ENCODE measurements at regions not wholly inside any gene's neighbourhood (a gene's known extent, or its start where the extent isn't known, plus 50 kb on each side); places are given as distances from the start of the nearest gene placed in this dataset.

- no peak for DNase-seq
Observed at GRCh38 chr15:70440416-70441138, 322.8 kb downstream of the UACA start.

DNA sequence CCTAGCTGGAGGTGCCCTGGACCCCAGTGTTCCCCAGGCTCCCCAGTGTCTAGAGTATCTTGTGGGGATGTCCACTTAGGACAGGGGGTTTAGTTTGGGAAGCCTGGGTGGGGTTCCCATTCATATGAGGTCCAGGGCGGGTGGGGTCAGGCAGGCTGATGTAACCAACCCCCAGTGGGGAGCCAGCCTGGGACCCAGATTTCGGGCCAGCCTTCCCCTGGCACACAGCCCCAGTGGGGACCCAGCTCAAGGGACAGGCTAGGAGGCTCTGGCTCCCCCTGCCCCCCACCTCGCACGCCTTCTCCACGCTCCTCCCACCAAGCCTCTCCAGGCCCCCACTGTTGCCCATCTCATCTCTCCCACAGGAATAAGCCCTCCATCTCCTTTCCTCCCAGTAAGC lies 323.5 kb downstream of the UACA start:
- no peak for DNase-seq

DNA sequence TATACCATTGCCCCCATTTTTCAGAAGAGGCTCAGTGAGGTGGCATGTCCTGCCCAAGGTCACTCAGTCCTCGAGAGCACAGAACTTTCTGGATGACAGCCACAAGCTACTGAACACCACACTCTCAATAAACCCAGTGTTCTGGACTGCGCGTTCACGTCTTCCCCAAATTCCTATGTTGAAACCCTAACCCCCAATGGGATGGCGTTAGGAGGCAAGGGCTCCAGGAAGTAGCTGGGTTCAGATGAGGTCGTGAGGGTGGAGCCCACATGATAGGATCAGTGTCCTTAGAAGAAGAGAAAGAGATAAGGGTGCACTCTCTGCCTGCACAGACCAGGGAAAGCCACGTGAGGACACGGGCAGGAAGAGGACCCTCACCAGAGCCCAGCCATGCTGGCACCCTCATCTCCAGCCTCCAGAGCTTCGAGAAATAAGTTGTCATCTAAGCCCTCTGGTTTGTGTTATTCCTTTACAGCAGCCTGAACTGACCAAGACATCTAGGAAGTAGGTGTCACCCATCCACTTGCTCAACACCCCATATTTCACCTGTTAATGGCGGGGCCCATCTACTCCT lies 324.0 kb downstream of the UACA start:
- no peak for DNase-seq

GRCh38 chr15:70438776-70439175 lies 324.6 kb downstream of the UACA start:
- DNase-seq: no peak

- no peak for DNase-seq
Observed at GRCh38 chr15:70437882-70438451, 325.4 kb downstream of the UACA start.

GRCh38 chr15:70437089-70437488 lies 326.3 kb downstream of the UACA start:
- DNase-seq: no peak

- no peak for DNase-seq
Observed at GRCh38 chr15:70436428-70436827, 326.9 kb downstream of the UACA start.

- no peak for DNase-seq
Observed at GRCh38 chr15:70435872-70436271, 327.5 kb downstream of the UACA start.

DNA sequence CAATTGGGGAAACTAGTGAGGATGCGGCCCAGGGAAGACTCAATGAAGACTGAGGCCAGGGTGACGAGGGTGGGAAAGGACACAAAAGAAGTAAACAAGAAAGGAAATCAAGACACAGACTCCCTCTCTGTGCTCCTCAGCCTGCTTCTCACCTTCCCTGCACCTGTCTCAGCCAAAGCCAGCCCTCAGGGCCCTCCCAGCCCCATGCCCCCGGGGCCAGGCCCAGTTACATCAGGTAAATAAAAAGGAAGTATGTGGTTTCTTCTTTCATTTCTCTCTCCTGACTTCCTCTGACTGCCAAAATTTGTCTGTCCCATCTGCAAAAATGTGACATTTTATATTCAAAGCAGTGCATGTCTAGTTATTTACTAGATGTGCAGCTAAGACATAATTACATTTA lies 328.0 kb downstream of the UACA start:
- no peak for DNase-seq

GRCh38 chr15:70433586-70434324 lies 329.6 kb downstream of the UACA start:
- no peak for DNase-seq

- DNase-seq: no peak
Observed at GRCh38 chr15:70432924-70433495, 330.3 kb downstream of the UACA start.

DNA sequence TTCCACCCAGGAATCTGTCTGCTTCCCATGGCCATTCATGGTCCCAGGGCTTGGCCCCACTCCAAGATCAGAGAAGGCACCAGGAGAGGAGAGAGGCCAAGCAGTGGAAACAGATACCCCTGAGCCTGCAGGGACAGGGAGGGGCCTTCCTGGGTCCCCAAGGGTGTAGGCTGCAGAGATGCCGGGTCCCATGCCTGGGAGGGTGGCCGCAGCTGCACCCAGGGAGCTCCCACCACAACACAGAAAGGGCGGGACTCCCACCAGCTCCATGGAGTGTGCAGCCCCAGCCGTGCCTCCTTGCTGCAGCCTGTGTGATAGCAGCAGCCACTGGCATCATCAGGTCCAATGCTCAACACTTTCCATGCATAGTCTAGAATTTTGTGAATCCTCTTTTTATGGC lies 331.5 kb downstream of the UACA start:
- DNase-seq: no peak

GRCh38 chr15:70430069-70430468 lies 332.4 kb upstream of the TLE3 start:
- no peak for DNase-seq

DNA sequence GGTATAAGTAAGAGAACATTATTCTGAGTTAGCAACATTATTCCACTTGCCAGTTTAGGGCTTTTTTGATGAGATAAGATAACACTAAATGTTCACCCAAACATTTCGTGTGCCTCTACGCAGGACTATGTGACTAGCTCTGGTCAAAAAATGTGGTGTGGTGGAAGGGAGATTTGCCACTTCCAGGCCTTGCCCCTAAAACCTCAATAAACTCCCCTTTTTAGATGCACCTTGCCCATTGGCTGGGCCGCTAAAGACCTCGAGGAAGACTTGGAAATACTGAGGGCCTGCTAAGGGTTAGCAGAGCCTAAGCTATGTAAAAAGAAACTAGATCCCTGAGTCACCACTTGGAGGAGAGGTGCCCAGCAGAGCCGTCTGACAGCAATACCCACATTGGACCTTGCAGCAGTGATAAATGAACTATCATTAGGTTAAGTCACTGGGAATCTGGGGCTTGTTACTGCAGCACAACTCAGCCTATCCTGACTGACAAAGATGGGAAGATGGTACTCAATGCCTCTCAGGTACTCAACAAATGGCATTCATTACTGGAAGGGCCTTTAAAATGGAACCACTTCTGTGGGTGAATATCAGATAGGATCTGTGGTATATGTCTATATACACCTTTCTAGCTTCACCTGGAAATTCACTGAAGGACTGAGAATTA lies 331.5 kb upstream of the TLE3 start:
- no peak for DNase-seq

DNA sequence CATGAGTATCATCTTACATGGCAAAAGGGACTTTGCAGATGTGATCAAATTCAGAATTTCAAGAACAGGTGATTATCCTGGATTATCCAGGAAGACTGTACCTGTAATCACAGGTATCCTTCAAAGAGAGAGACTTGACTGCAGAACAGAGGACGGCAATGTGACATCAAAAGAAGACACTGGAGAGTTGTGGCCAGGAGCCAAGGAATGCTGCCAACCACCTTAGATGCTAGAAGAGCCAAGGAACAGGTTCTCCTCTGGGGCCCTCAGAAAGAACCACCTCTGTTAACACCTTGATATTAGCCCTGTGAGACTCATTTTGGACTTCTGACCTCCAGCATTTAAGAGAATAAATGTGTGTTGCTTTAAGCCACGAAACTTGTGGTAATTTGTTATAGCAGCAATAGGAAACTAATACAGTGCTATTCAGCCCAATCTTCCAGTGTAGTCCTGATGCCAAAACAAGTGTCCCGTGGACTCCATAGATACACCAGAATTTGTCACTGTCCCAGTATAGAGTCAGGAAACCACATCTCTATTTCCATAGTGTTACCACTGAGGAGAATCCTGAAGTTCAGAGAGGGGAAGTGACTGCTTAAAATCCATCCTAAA lies 330.6 kb upstream of the TLE3 start:
- DNase-seq: no peak

DNA sequence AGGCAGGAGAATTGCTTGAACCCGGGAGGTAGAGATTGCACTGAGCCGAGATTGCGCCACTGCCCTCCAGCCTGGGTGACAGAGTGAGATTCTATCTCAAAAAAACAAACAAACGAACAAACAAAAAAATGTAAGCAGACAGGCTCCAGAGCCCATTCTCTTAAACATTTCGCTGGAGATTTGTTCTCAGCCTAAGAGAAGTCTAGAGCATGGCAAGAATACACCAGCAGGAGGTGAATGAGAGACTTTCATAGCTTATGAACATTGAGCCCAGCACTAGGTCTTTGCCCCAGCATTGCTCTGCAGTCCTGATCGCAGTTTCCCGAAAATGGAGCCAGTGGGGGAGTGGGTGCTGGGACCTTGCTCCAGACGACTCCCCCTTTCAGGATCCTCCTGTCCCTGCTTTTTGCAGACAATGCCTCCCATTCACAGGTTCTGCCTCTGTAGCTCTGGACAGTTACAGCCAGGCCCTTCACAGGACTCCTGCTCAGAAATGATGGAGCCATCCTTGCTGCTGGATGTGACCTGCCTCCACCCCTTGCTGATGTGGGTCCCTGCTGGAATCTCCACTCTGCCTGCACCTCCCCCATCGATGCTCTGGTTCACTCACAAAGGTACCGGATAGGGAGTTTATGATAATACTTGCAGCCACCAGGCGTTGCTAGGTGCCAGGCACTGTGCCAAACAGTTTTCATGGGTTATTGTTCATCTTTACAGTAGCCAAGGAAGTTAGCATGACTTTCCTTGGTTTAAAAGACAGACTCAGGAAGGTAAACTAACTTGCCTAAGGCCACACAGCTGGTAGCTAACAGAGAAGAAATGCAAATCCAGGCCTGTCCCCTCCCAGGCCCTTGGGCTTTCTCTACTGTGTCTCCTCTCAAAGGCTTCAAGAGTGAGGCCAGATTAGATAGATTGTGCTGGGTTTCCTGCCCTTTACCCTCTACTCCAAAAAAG lies 329.7 kb upstream of the TLE3 start:
- DNase-seq: no peak

- no peak for DNase-seq
Observed at GRCh38 chr15:70426096-70426821, 328.5 kb upstream of the TLE3 start.

GRCh38 chr15:70424937-70425411 lies 327.3 kb upstream of the TLE3 start:
- DNase-seq: no peak

- no peak for DNase-seq
Observed at GRCh38 chr15:70423267-70423666, 325.6 kb upstream of the TLE3 start.

DNA sequence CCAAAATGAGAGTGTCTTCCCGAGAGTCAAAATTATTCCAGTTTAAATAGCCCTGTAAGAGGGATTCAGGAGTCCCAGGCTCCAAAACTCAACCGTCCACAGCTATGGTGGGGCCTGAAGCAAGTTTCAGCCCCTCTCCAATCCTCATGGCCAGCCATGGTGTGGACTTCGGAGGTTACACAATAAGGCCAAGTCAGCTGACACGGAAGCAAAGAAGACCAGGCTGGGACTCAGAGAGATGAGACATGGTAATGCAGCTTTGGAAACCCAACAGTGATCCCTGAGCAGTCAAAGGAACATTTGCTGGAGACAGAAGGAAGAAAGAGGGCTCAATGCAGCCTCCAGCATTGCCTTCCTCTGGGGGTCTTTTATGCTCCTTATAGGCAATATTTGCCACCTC lies 324.6 kb upstream of the TLE3 start:
- no peak for DNase-seq
